Nephron (organoid): ENCODE measurements at regions not wholly inside any gene's neighbourhood (a gene's known extent, or its start where the extent isn't known, plus 50 kb on each side); places are given as distances from the start of the nearest gene placed in this dataset.
A peak's percentile ranks its signal among the peaks of the same experiment; 100 is the strongest.

Source experiments
- H3K27ac Mint-ChIP-seq, 3 experiments: 2 replicates each; pipeline ENCODE4 v1.8.0; 2020; ENCODE audit warnings: mixed read lengths in 3 of 3, mild to moderate bottlenecking in 2 of 3, moderate library complexity in 1 of 3
- H3K27me3 Mint-ChIP-seq: 2 replicates; pipeline ENCODE4 v1.8.0; 2021; ENCODE audit warnings: low read depth, mild to moderate bottlenecking, moderate library complexity, mixed read lengths
- H3K36me3 Mint-ChIP-seq: 2 replicates; pipeline ENCODE4 v1.8.0; 2020; ENCODE audit warnings: low read depth, mixed read lengths
- H3K4me1 Mint-ChIP-seq: 2 replicates; pipeline ENCODE4 v1.8.0; 2020; ENCODE audit warnings: mixed read lengths
- H3K4me3 Mint-ChIP-seq, 3 experiments: 2 replicates each; pipeline ENCODE4 v1.8.0; 2020; ENCODE audit warnings: mild to moderate bottlenecking in 3 of 3, mixed read lengths in 3 of 3, moderate library complexity in 2 of 3
- H3K9me3 Mint-ChIP-seq: 2 replicates; pipeline ENCODE4 v1.8.0; 2020; ENCODE audit warnings: mixed read lengths
- TF ChIP-seq, protein P1 (sequence below), 3 experiments: fragments of 200-600 bp; sonication (generic); IDR thresholded peaks; one replicate each; pipeline ENCODE4 v1.5.0; 2021; ENCODE audit warnings: antibody characterized with exemption in 3 of 3; ENCODE audit not compliant: unreplicated experiment in 3 of 3

DNA sequence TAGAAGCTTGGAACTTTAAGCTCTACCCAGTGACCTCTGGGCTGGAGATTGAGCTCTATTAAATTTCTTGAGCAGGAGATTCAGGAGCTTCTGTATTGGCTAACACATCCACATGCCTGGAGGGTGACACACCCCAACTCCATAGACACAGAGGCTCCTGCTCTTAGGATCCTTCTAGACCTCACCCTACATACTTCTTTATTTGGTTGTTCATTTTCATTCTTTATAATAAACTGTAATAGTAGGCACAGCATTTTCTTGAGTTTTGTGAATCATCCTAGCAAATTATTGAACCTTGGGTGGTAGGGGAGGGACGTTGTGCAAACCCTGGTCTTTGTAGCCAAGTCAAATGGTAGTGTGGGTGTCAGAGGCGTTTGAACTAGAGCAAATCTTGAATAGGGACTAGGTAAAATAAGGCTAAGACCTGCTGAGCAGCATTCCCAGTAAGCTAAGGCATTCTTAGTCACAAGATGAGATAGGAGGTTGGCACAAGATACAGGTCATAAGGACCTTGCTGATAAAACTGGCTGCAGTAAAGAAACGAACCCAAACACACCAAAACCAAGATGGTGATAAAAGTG, 323.8 kb upstream of the GALNT5 start:
- Mint-ChIP-seq H3K27me3 (no peaks in the 10 kb centered on the region), H3K9me3 (no peaks in the 10 kb centered on the region), H3K36me3 (no peaks in the 10 kb centered on the region), H3K4me3 (no peak overlapping the region), H3K27ac (no peak overlapping the region), H3K4me1 (no peaks in the 10 kb centered on the region)
- TF ChIP-seq, protein P1, sequence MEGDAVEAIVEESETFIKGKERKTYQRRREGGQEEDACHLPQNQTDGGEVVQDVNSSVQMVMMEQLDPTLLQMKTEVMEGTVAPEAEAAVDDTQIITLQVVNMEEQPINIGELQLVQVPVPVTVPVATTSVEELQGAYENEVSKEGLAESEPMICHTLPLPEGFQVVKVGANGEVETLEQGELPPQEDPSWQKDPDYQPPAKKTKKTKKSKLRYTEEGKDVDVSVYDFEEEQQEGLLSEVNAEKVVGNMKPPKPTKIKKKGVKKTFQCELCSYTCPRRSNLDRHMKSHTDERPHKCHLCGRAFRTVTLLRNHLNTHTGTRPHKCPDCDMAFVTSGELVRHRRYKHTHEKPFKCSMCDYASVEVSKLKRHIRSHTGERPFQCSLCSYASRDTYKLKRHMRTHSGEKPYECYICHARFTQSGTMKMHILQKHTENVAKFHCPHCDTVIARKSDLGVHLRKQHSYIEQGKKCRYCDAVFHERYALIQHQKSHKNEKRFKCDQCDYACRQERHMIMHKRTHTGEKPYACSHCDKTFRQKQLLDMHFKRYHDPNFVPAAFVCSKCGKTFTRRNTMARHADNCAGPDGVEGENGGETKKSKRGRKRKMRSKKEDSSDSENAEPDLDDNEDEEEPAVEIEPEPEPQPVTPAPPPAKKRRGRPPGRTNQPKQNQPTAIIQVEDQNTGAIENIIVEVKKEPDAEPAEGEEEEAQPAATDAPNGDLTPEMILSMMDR (IDR thresholded peaks at IDR 0.05; ENCODE audit: unreplicated experiment in 3 of 3), result no peak

DNA sequence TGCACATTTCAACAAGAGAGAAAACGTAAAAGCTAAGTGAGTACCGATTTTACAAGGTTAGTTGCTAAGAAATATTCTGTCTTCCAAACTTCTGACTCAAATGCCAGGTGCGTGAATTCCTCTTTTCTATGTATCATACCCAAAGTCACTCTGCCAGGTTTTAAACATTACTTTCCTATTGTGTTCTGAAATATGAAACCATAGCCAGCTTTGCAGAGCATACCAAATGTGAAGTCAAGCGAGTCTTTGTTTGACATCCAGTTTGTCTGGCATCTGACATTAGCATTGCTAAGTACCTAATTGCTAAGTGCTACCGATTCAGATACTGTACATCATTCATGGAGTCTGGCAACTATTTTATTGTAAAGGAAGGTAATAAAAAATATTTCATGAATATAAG, 321.9 kb upstream of the GALNT5 start:
- H3K36me3 Mint-ChIP-seq, result no peaks in the 10 kb centered on the region
- H3K27me3 Mint-ChIP-seq, result no peaks in the 10 kb centered on the region
- peak overlapping the region in 1 of 3 experiments; percentile 1 for H3K27ac Mint-ChIP-seq
- TF ChIP-seq, protein P1 (IDR thresholded peaks at IDR 0.05; ENCODE audit: unreplicated experiment in 3 of 3), result no peak
- no peaks in the 10 kb centered on the region for H3K4me1 Mint-ChIP-seq
- no peak overlapping the region for H3K4me3 Mint-ChIP-seq
- H3K9me3 Mint-ChIP-seq, result no peaks in the 10 kb centered on the region

DNA sequence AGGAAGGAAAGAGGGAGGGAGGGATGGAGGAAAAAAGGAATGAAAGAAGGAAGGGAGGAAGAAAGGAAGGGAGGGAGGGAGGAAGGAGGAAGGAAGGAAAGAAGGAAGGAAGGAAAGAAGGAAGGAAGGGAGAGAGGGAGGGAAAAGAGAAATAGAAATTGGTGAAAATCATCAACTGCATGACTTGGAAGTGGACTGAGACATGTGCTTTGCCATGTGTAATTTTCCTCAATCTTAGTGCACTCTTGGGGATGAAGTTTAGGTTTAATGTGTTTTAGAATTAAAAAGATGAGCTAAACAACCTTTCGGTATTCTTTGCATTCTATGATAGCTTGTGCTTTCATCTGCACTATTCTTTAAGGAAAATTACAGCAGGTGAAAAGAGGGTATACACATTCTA, 320.1 kb upstream of the GALNT5 start:
- Mint-ChIP-seq H3K4me1 (no peaks in the 10 kb centered on the region), H3K27ac (no peak overlapping the region), H3K36me3 (no peaks in the 10 kb centered on the region), H3K4me3 (no peak overlapping the region), H3K9me3 (no peaks in the 10 kb centered on the region), H3K27me3 (no peaks in the 10 kb centered on the region)
- TF ChIP-seq, protein P1 (IDR thresholded peaks at IDR 0.05; ENCODE audit: unreplicated experiment in 3 of 3), result no peak

DNA sequence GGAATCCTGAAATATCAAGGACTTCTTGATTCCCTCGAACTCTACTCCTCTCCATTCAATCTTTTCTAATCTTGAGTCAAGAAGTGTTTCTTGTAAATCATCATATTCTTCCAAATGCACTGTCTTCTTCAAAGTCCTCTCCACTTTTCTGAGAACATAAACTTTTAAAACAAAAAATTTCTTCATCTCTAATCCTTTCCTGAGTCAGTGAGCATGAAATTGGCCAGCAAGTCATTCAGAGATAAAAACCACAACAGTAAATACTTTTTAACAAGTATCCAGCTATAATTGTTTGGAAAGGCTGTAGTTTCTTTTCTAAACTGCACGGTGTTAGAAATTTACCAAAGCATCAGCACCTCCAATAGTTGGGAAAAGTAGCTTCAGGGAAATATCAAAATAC, 312.6 kb upstream of the GALNT5 start:
- Mint-ChIP-seq H3K4me1 (no peaks in the 10 kb centered on the region), H3K9me3 (no peaks in the 10 kb centered on the region), H3K4me3 (no peak overlapping the region), H3K27ac (no peak overlapping the region), H3K27me3 (no peaks in the 10 kb centered on the region), H3K36me3 (no peaks in the 10 kb centered on the region)
- TF ChIP-seq, protein P1 (IDR thresholded peaks at IDR 0.05; ENCODE audit: unreplicated experiment in 3 of 3), result no peak

DNA sequence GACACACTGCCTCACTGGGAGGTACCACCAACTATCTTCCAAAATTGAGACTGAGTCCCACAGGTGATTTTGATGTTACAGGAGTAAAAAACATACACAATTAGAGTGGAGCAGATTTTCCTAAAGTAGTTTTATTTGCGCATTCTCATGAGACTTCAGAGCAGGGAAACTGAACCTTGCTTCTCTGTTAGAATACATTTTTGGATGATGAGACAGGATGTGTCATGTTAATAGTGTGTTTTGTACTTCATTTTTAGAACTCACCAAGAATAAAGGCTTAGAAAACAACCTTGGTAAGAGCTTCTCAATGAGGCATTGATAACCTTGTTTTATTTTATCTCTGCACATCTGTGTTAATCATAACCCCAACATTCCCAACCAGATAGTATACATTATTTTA, 310.2 kb upstream of the GALNT5 start:
- H3K27me3 Mint-ChIP-seq, result no peaks in the 10 kb centered on the region
- TF ChIP-seq, protein P1 (IDR thresholded peaks at IDR 0.05; ENCODE audit: unreplicated experiment in 3 of 3), result no peak

DNA sequence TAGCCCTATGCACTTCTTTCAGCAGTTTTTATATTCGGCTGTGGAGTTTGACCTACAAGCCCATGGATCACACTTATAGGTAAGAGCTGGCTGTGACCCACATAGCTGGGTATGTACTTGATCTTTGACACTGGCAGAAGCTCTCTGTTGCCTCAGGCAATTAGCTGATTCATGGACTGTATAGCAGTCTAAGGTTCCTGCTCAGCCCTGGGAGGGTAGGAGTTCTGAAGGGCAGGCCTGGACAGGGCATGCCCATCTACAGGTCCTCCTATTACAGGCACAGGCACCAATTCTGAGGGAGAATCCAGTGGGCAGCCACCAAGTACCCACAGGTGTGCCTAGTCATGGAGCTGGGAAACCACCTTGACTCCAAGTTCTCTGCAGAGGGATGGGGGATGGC, 301.8 kb upstream of the GALNT5 start:
- TF ChIP-seq, protein P1 (IDR thresholded peaks at IDR 0.05; ENCODE audit: unreplicated experiment in 3 of 3), result no peak
- Mint-ChIP-seq H3K27ac (no peak overlapping the region), H3K4me1 (no peaks in the 10 kb centered on the region), H3K27me3 (no peaks in the 10 kb centered on the region), H3K9me3 (peaks cover 10% of the 10 kb centered on the region), H3K4me3 (no peak overlapping the region), H3K36me3 (no peaks in the 10 kb centered on the region)

More for the DNA sequence above, 310.2 kb upstream of the GALNT5 start:
- Mint-ChIP-seq H3K27ac (no peak overlapping the region), H3K4me1 (no peaks in the 10 kb centered on the region), H3K9me3 (peaks cover 7% of the 10 kb centered on the region), H3K36me3 (no peaks in the 10 kb centered on the region), H3K4me3 (no peak overlapping the region)
